WTC11 (cell line): ENCODE measurements at regions not wholly inside any gene's neighbourhood (a gene's known extent, or its start where the extent isn't known, plus 50 kb on each side); places are given as distances from the start of the nearest gene placed in this dataset.

Experiments used
- ATAC-seq: fragments of 200-7000 bp; cut with Tn5 transposase; 2 replicates; pipeline ENCODE4 v1.10.0; 2021; ENCODE audit warnings: mild to moderate bottlenecking, moderate library complexity
- CTCF ChIA-PET: fragments of 300-600 bp; sonication (Branson Sonifier 250); formaldehyde crosslinking; loops from one replicate; lab custom pipeline; 2021; ENCODE audit warnings: antibody characterized with exemption; lab: Charles Lee
- POLR2A ChIA-PET: fragments of 350-600 bp; sonication (Branson Sonifier 250); formaldehyde crosslinking; loops from one replicate; lab custom pipeline; 2021; ENCODE audit warnings: antibody characterized with exemption; lab: Charles Lee
- DNase-seq: peaks from one replicate; pipeline ENCODE4 v3.0.0; 2021; ENCODE audit warnings: low spot score
- H3K27ac Mint-ChIP-seq: 2 replicates; pipeline ENCODE4 v1.8.0; 2021; ENCODE audit warnings: mixed read lengths
- H3K27me3 Mint-ChIP-seq: 2 replicates; pipeline ENCODE4 v1.8.0; 2021; ENCODE audit warnings: low read depth, mild to moderate bottlenecking, moderate library complexity, mixed read lengths
- H3K36me3 Mint-ChIP-seq: 2 replicates; pipeline ENCODE4 v1.8.0; 2021; ENCODE audit warnings: mixed read lengths
- H3K4me1 Mint-ChIP-seq: 2 replicates; pipeline ENCODE4 v1.8.0; 2022; ENCODE audit warnings: mixed read lengths
- H3K4me3 Mint-ChIP-seq: 2 replicates; pipeline ENCODE4 v1.8.0; 2021; ENCODE audit warnings: mild to moderate bottlenecking, moderate library complexity, mixed read lengths
- H3K9me3 Mint-ChIP-seq: 2 replicates; pipeline ENCODE4 v1.8.0; 2021; ENCODE audit warnings: mixed read lengths
- ARID4B ChIP-seq: sonication (generic); formaldehyde crosslinking; IDR thresholded peaks from 2 replicates; pipeline ENCODE4 v1.8.0; 2023; ENCODE audit warnings: missing genetic modification reagents, mild to moderate bottlenecking, borderline replicate concordance
- ATF2 ChIP-seq: sonication (generic); formaldehyde crosslinking; IDR thresholded peaks from 2 replicates; pipeline ENCODE4 v1.8.1; 2022; ENCODE audit warnings: low read depth, missing genetic modification reagents, borderline replicate concordance
- ATF3 ChIP-seq: sonication (generic); formaldehyde crosslinking; conservative IDR thresholded peaks from 2 replicates; pipeline ENCODE4 v1.8.1; 2022; ENCODE audit warnings: mild to moderate bottlenecking, missing genetic modification reagents
- ATF6 ChIP-seq: sonication (generic); formaldehyde crosslinking; IDR thresholded peaks from 2 replicates; pipeline ENCODE4 v1.8.1; 2023; ENCODE audit warnings: mild to moderate bottlenecking, missing genetic modification reagents
- CREM ChIP-seq: sonication (generic); formaldehyde crosslinking; IDR thresholded peaks from 2 replicates; pipeline ENCODE4 v1.8.1; 2022; ENCODE audit warnings: mild to moderate bottlenecking, missing genetic modification reagents, moderate library complexity
- ERG ChIP-seq: fragments of 250-450 bp; sonication (Bioruptor Pico); IDR thresholded peaks from 2 replicates; pipeline ENCODE4 v1.8.0; 2021; ENCODE audit warnings: mild to moderate bottlenecking
- FOXJ3 ChIP-seq: sonication (generic); formaldehyde crosslinking; IDR thresholded peaks from 2 replicates; pipeline ENCODE4 v1.9.0; 2021; ENCODE audit warnings: missing genetic modification reagents, mild to moderate bottlenecking, borderline replicate concordance
- GABPB1 ChIP-seq: sonication (generic); formaldehyde crosslinking; IDR thresholded peaks from 2 replicates; pipeline ENCODE4 v1.8.1; 2023; ENCODE audit warnings: mild to moderate bottlenecking, missing genetic modification reagents
- GTF2I ChIP-seq: fragments of 250-450 bp; sonication (Bioruptor Pico); conservative IDR thresholded peaks from 2 replicates; pipeline ENCODE4 v1.4.0; 2021; ENCODE audit warnings: mild to moderate bottlenecking
- IRF1 ChIP-seq: sonication (generic); formaldehyde crosslinking; IDR thresholded peaks from 2 replicates; pipeline ENCODE4 v1.8.0; 2023; ENCODE audit warnings: missing genetic modification reagents
- IRF2 ChIP-seq: sonication (generic); formaldehyde crosslinking; IDR thresholded peaks from 2 replicates; pipeline ENCODE4 v1.8.0; 2022; ENCODE audit warnings: low read depth, missing genetic modification reagents, borderline replicate concordance
- JAZF1 ChIP-seq: fragments of 250-450 bp; sonication (Bioruptor Pico); IDR thresholded peaks from 2 replicates; pipeline ENCODE4 v1.9.0; 2021; ENCODE audit warnings: moderate library complexity, mild to moderate bottlenecking, inconsistent platforms
- MLX ChIP-seq: sonication (generic); formaldehyde crosslinking; IDR thresholded peaks from 2 replicates; pipeline ENCODE4 v1.8.1; 2023; ENCODE audit warnings: mild to moderate bottlenecking, missing genetic modification reagents, moderate library complexity
- NR1H2 ChIP-seq: sonication (generic); formaldehyde crosslinking; IDR thresholded peaks from 2 replicates; pipeline ENCODE4 v1.9.0; 2021; ENCODE audit warnings: mild to moderate bottlenecking, moderate library complexity, missing genetic modification reagents
- OVOL2 ChIP-seq: fragments of 250-450 bp; sonication (Bioruptor Pico); IDR thresholded peaks from 2 replicates; pipeline ENCODE4 v1.9.0; 2021; ENCODE audit warnings: mild to moderate bottlenecking, borderline replicate concordance
- PRRX2 ChIP-seq: fragments of 250-450 bp; sonication (Bioruptor Pico); IDR thresholded peaks from 2 replicates; pipeline ENCODE4 v1.8.0; 2021; ENCODE audit warnings: mild to moderate bottlenecking
- SMAD3 ChIP-seq: sonication (generic); formaldehyde crosslinking; IDR thresholded peaks from 2 replicates; pipeline ENCODE4 v1.8.0; 2022; ENCODE audit warnings: missing genetic modification reagents, mild to moderate bottlenecking, borderline replicate concordance
- SMAD4 ChIP-seq: sonication (generic); formaldehyde crosslinking; IDR thresholded peaks from 2 replicates; pipeline ENCODE4 v1.8.0; 2022; ENCODE audit warnings: mild to moderate bottlenecking, missing genetic modification reagents
- TP53 ChIP-seq: sonication (generic); formaldehyde crosslinking; IDR thresholded peaks from 2 replicates; pipeline ENCODE4 v1.8.1; 2023; ENCODE audit warnings: mild to moderate bottlenecking, missing genetic modification reagents
- USF2 ChIP-seq: sonication (generic); formaldehyde crosslinking; IDR thresholded peaks from 2 replicates; pipeline ENCODE4 v1.8.1; 2023; ENCODE audit warnings: mild to moderate bottlenecking, missing genetic modification reagents, moderate library complexity
- ZNF232 ChIP-seq: sonication (generic); formaldehyde crosslinking; IDR thresholded peaks from 2 replicates; pipeline ENCODE4 v1.8.0; 2022; ENCODE audit warnings: mild to moderate bottlenecking, missing genetic modification reagents
- ZNF317 ChIP-seq: sonication (generic); formaldehyde crosslinking; IDR thresholded peaks from 2 replicates; pipeline ENCODE4 v1.8.1; 2023; ENCODE audit warnings: low read depth, mild to moderate bottlenecking, moderate library complexity, missing genetic modification reagents, borderline replicate concordance
- ZSCAN18 ChIP-seq: fragments of 250-450 bp; sonication (Bioruptor Pico); IDR thresholded peaks from 2 replicates; pipeline ENCODE4 v2.1.2; 2022; ENCODE audit warnings: mild to moderate bottlenecking, moderate library complexity

GRCh38 chr5:104372796-104373195 is 810.2 kb upstream of the NUDT12 start:
- Mint-ChIP-seq H3K27ac (no peak overlapping the region), H3K9me3 (peaks cover 8% of the 10 kb centered on the region; the same call in 1 of the 2 replicates), H3K36me3 (no peaks in the 10 kb centered on the region), H3K4me1 (no peaks in the 10 kb centered on the region), H3K27me3 (no peaks in the 10 kb centered on the region), H3K4me3 (no peak overlapping the region)
- ATAC-seq (no peak), DNase-seq (no peak)
- ChIA-PET CTCF (no interaction called here), POLR2A (no interaction called here)
- TF ChIP-seq JAZF1 (CRISPR knock-in tag) (no peak), ZNF232 (CRISPR knock-in tag) (no peak), ATF3 (CRISPR knock-in tag) (no peak), CREM (CRISPR knock-in tag) (no peak), FOXJ3 (CRISPR knock-in tag) (no peak), ARID4B (CRISPR knock-in tag) (no peak), ATF2 (CRISPR knock-in tag) (no peak), ZNF317 (no peak), ZSCAN18 (CRISPR knock-in tag) (no peak), IRF2 (no peak)

GRCh38 chr5:104372376-104372775 is 809.8 kb upstream of the NUDT12 start:
- DNase-seq (no peak), ATAC-seq (no peak)
- no peaks in the 10 kb centered on the region for H3K4me1 Mint-ChIP-seq
- H3K27ac Mint-ChIP-seq: no peak overlapping the region; the same call in 1 of the 2 replicates
- CTCF ChIA-PET: no interaction called here
- H3K27me3 Mint-ChIP-seq: no peaks in the 10 kb centered on the region
- POLR2A ChIA-PET: interaction anchor here (0.6 kb wide), 1 partner anchor 7 kb away, joined by 5 read pairs; no protein-coding TSS in a partner anchor
- no peak overlapping the region for H3K4me3 Mint-ChIP-seq
- H3K36me3 Mint-ChIP-seq: no peaks in the 10 kb centered on the region
- H3K9me3 Mint-ChIP-seq: peaks cover 13% of the 10 kb centered on the region
- TF ChIP-seq GABPB1 (CRISPR knock-in tag) (no peak), USF2 (CRISPR knock-in tag) (no peak), OVOL2 (CRISPR knock-in tag) (no peak), TP53 (CRISPR knock-in tag) (no peak), IRF1 (no peak), PRRX2 (CRISPR knock-in tag) (no peak), ERG (CRISPR knock-in tag) (no peak), NR1H2 (CRISPR knock-in tag) (no peak), GTF2I (CRISPR knock-in tag) (no peak), ATF6 (no peak), SMAD4 (CRISPR knock-in tag) (no peak), SMAD3 (CRISPR knock-in tag) (no peak), MLX (no peak)
